ENCODE measurements at regions not wholly inside any gene's neighbourhood (a gene's known extent, or its start where the extent isn't known, plus 50 kb on each side); places are given as distances from the start of the nearest gene placed in this dataset.
"Not testable (repeated sequence)": the region's sequence is repeated elsewhere in the genome, so short reads cannot be mapped to it uniquely, and the experiment has no call there.

- no peaks in the 10 kb centered on the region for H3K9me3 ChIP-seq (ENCODE audit: insufficient read depth, low read depth, low read length)
- H3K27ac ChIP-seq (ENCODE audit: low read length): no peak overlapping the region
- H3K4me1 ChIP-seq (ENCODE audit: insufficient read depth, low read length): no peaks in the 10 kb centered on the region
- no peaks in the 10 kb centered on the region for H3K27me3 ChIP-seq (ENCODE audit: insufficient read depth, low read length)
- no peak overlapping the region for H3K4me3 ChIP-seq (ENCODE audit: low read length)
- no peaks in the 10 kb centered on the region for H3K36me3 ChIP-seq (ENCODE audit: insufficient read depth, low read depth, low read length)
- H3K9ac ChIP-seq (ENCODE audit: low read depth, low read length): no peak overlapping the region
Observed at GRCh38 chr20:26167499-26167898, 470.8 kb upstream of the ZNF337 start.

DNA sequence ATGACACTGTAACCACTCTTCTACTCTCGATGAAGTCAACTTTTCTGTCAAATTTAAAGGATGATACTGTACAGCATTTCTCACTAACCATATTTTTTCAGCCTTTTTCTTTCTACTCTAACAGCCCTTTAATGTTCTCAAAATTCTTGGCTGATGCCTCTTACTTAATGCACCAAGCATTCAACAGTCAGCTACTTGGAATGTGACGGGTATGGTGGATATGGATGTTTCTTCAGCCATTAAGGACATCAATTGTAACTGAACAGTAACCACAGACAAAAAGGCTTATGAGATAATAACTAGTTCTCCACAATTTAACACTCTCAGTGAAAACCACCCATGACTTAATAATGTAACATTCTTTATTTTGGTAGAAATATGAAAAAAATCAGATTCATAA, 467.2 kb upstream of the ZNF337 start:
- Histone ChIP-seq H3K27ac (ENCODE audit: low read length) (no peak overlapping the region), H3K27me3 (ENCODE audit: insufficient read depth, low read length) (no peaks in the 10 kb centered on the region), H3K4me3 (ENCODE audit: low read length) (no peak overlapping the region), H3K36me3 (ENCODE audit: insufficient read depth, low read depth, low read length) (no peaks in the 10 kb centered on the region), H3K4me1 (ENCODE audit: insufficient read depth, low read length) (peaks cover 13% of the 10 kb centered on the region; the same call in 1 of the 2 replicates), H3K9me3 (ENCODE audit: insufficient read depth, low read depth, low read length) (no peaks in the 10 kb centered on the region), H3K9ac (ENCODE audit: low read depth, low read length) (no peak overlapping the region)

- not testable (repeated sequence) for H3K9ac ChIP-seq (ENCODE audit: low read depth, low read length); H3K27ac ChIP-seq (ENCODE audit: low read length); H3K4me3 ChIP-seq (ENCODE audit: low read length); H3K9me3 ChIP-seq (ENCODE audit: insufficient read depth, low read depth, low read length); H3K36me3 ChIP-seq (ENCODE audit: insufficient read depth, low read depth, low read length); H3K27me3 ChIP-seq (ENCODE audit: insufficient read depth, low read length)
- peaks cover 13% of the 10 kb centered on the region; the same call in 1 of the 2 replicates for H3K4me1 ChIP-seq (ENCODE audit: insufficient read depth, low read length)
Observed at GRCh38 chr20:26163151-26163550, 466.5 kb upstream of the ZNF337 start.

DNA sequence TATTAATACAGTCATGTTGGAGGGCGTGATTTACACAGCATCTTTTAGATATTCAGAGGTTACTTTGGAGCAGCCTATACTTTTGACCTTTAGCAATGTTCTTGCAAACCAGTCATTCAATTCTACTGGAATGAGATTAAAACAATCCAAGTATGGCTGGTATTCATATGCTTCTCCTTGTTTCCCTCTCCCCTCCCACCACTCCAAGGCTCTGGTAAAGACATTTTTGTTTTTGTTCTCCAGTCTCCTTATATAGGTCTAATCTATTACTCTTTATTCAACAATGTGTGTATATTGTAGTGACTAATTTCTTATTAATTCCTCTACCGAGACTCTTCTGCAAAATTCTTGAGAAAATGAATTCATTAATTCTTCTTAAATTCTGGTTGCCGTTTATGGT, 465.1 kb upstream of the ZNF337 start:
- not testable (repeated sequence) for H3K27ac ChIP-seq (ENCODE audit: low read length); H3K27me3 ChIP-seq (ENCODE audit: insufficient read depth, low read length); H3K9ac ChIP-seq (ENCODE audit: low read depth, low read length); H3K4me3 ChIP-seq (ENCODE audit: low read length); H3K36me3 ChIP-seq (ENCODE audit: insufficient read depth, low read depth, low read length); H3K9me3 ChIP-seq (ENCODE audit: insufficient read depth, low read depth, low read length)
- peaks cover 13% of the 10 kb centered on the region; the same call in 1 of the 2 replicates for H3K4me1 ChIP-seq (ENCODE audit: insufficient read depth, low read length)

GRCh38 chr20:26160916-26161315, 464.3 kb upstream of the ZNF337 start:
- H3K4me3 ChIP-seq (ENCODE audit: low read length): peak overlapping the region; percentile 48
- peaks cover 13% of the 10 kb centered on the region; the same call in 1 of the 2 replicates for H3K4me1 ChIP-seq (ENCODE audit: insufficient read depth, low read length)
- not testable (repeated sequence) for H3K27me3 ChIP-seq (ENCODE audit: insufficient read depth, low read length); H3K9me3 ChIP-seq (ENCODE audit: insufficient read depth, low read depth, low read length); H3K36me3 ChIP-seq (ENCODE audit: insufficient read depth, low read depth, low read length)
- peak overlapping the region; percentile 61; the same call in 1 of the 2 replicates for H3K9ac ChIP-seq (ENCODE audit: low read depth, low read length)
- peak overlapping the region; percentile 5 for H3K27ac ChIP-seq (ENCODE audit: low read length)

DNA sequence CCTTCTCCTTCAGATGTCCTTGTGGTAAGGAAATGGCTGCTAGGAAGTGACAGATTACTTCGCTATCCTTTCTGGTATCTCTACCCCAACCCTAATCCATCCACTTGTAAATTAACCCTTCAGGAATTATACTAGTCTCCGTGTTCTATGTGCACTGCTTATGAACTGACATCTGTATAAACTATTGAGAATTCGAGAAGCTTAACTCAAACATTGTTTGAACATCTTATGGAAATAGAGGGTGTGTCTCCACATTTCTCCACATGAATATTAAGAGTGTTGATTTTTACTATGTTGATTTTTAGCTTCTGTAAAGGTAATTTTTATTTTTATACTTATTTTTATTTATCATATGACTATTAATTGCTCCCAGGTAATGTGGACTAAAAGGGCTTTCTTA, 457.6 kb upstream of the ZNF337 start:
- Histone ChIP-seq H3K36me3 (ENCODE audit: insufficient read depth, low read depth, low read length) (no peaks in the 10 kb centered on the region), H3K27me3 (ENCODE audit: insufficient read depth, low read length) (no peaks in the 10 kb centered on the region), H3K9ac (ENCODE audit: low read depth, low read length) (no peak overlapping the region), H3K4me3 (ENCODE audit: low read length) (no peak overlapping the region), H3K27ac (ENCODE audit: low read length) (no peak overlapping the region), H3K9me3 (ENCODE audit: insufficient read depth, low read depth, low read length) (no peaks in the 10 kb centered on the region), H3K4me1 (ENCODE audit: insufficient read depth, low read length) (no peaks in the 10 kb centered on the region; the same call in 1 of the 2 replicates)

DNA sequence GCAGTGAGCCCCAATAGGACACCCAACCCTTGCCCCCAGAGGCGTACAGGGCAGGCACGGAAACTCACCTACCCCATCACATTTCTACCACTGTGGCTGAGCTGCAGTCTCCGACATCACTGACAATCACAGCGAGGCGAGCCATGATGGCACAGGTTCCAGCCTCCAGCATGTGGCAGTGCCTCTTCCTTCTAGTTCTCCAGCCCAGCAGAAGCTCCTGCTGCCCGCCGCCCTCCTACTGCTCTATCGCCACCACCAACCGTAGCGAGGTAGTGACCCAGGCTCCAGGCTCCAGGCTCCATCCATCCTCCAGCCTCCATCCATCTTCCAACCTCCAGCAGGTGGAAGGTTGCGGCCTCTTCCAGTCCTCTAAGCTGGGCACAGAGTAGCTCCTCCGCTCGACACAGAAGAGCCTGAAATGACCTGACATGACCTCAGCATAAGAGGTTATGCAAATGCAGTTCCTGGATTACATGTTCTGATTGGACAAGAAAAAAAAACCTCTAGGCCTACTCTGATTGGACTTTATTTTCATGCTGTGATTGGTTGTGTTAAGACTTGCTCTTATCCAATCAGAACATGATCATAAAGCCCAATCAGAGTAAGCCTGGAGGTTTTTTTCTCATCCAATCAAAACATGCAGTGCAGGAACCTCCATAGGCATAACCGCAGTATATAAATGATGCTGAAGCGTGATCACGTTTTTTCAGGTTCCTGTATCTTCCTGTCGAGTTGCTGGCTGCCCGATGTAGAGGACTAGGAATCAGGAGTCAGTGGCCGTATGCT, 438.9 kb upstream of the ZNF337 start:
- Histone ChIP-seq H3K27ac (ENCODE audit: low read length) (no peak overlapping the region), H3K4me3 (ENCODE audit: low read length) (no peak overlapping the region), H3K36me3 (ENCODE audit: insufficient read depth, low read depth, low read length) (no peaks in the 10 kb centered on the region), H3K9me3 (ENCODE audit: insufficient read depth, low read depth, low read length) (no peaks in the 10 kb centered on the region), H3K27me3 (ENCODE audit: insufficient read depth, low read length) (no peaks in the 10 kb centered on the region), H3K9ac (ENCODE audit: low read depth, low read length) (no peak overlapping the region), H3K4me1 (ENCODE audit: insufficient read depth, low read length) (no peaks in the 10 kb centered on the region)

GRCh38 chr20:26134606-26135005, 438.0 kb upstream of the ZNF337 start:
- Histone ChIP-seq H3K4me3 (ENCODE audit: low read length) (no peak overlapping the region), H3K36me3 (ENCODE audit: insufficient read depth, low read depth, low read length) (no peaks in the 10 kb centered on the region), H3K4me1 (ENCODE audit: insufficient read depth, low read length) (no peaks in the 10 kb centered on the region), H3K27me3 (ENCODE audit: insufficient read depth, low read length) (no peaks in the 10 kb centered on the region), H3K9ac (ENCODE audit: low read depth, low read length) (no peak overlapping the region), H3K9me3 (ENCODE audit: insufficient read depth, low read depth, low read length) (no peaks in the 10 kb centered on the region), H3K27ac (ENCODE audit: low read length) (no peak overlapping the region)

GRCh38 chr20:26133794-26134193, 437.1 kb upstream of the ZNF337 start:
- not testable (repeated sequence) for H3K27ac ChIP-seq (ENCODE audit: low read length); H3K4me3 ChIP-seq (ENCODE audit: low read length); H3K9ac ChIP-seq (ENCODE audit: low read depth, low read length); H3K4me1 ChIP-seq (ENCODE audit: insufficient read depth, low read length); H3K27me3 ChIP-seq (ENCODE audit: insufficient read depth, low read length); H3K36me3 ChIP-seq (ENCODE audit: insufficient read depth, low read depth, low read length); H3K9me3 ChIP-seq (ENCODE audit: insufficient read depth, low read depth, low read length)

DNA sequence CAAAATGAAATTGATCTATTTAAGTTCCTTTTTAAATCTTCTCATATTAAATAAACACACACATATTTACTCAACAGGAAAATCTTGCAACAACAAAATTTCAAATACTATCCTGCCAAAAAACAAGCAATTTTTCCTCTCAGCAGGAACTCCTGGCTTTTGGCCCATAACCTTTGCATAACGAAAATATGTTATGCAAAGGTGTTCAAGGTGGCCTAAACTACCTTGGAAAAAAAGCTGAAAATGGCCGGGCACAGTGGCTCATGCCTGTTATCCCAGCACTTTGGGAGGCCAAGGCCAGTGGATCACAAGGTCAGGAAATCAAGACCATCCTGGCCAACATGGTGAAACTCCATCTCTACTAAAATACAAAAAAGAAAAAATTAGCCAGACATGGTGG, 424.3 kb upstream of the ZNF337 start:
- not testable (repeated sequence) for H3K27me3 ChIP-seq (ENCODE audit: insufficient read depth, low read length)

DNA sequence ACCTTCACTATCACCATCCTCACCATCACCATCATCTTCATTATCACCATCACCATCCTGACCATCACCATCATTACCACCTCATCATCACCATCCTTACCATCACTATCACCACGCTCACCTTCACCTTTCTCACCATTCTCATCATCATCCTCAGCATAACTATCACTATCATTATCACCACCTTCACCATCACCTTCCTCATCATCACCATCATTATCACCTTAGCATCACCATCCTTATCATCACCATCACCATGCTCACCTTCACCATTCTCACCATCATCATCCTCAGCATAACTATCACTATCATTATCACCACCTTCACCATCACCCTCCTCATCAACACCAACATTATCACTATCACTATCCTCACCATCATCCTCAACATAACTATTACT, 397.8 kb upstream of the ZNF337 start:
- not testable (repeated sequence) for H3K27ac ChIP-seq (ENCODE audit: low read length); H3K27me3 ChIP-seq (ENCODE audit: insufficient read depth, low read length); H3K36me3 ChIP-seq (ENCODE audit: insufficient read depth, low read depth, low read length); H3K4me1 ChIP-seq (ENCODE audit: insufficient read depth, low read length); H3K9me3 ChIP-seq (ENCODE audit: insufficient read depth, low read depth, low read length); H3K9ac ChIP-seq (ENCODE audit: low read depth, low read length); H3K4me3 ChIP-seq (ENCODE audit: low read length)

More for the DNA sequence above, 424.3 kb upstream of the ZNF337 start:
- H3K27ac ChIP-seq (ENCODE audit: low read length); H3K4me3 ChIP-seq (ENCODE audit: low read length); H3K4me1 ChIP-seq (ENCODE audit: insufficient read depth, low read length); H3K36me3 ChIP-seq (ENCODE audit: insufficient read depth, low read depth, low read length); H3K9ac ChIP-seq (ENCODE audit: low read depth, low read length); H3K9me3 ChIP-seq (ENCODE audit: insufficient read depth, low read depth, low read length): not testable (repeated sequence)

DNA sequence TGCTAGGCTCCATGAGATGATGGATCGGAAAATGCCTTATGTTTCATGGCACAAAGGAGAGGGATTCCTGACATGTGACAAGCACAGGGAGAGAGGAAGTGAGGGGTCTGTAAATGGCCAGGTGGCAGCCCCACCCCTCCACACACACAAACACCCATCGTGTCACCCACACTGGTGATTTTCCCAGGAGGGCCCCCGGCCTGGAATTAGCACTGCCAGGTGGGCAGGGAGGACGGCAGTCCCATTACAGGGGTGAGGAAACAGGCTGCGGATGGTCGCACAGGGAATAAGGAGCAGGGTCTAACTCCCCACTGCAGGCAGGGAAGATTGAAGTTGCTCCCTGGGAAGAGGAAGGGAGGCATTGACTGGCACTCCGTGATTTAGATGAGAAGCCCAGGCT, 395.3 kb upstream of the ZNF337 start:
- not testable (repeated sequence) for H3K9ac ChIP-seq (ENCODE audit: low read depth, low read length); H3K4me1 ChIP-seq (ENCODE audit: insufficient read depth, low read length); H3K27me3 ChIP-seq (ENCODE audit: insufficient read depth, low read length); H3K9me3 ChIP-seq (ENCODE audit: insufficient read depth, low read depth, low read length); H3K4me3 ChIP-seq (ENCODE audit: low read length); H3K36me3 ChIP-seq (ENCODE audit: insufficient read depth, low read depth, low read length); H3K27ac ChIP-seq (ENCODE audit: low read length)

All from iPS-20b (cell line).